Progenitor cell of endocrine pancreas (in vitro differentiated cells): ENCODE measurements at regions not wholly inside any gene's neighbourhood (a gene's known extent, or its start where the extent isn't known, plus 50 kb on each side); places are given as distances from the start of the nearest gene placed in this dataset.

Experiments used
- DNase-seq: peaks from one replicate; pipeline ENCODE4 v3.0.0; 2021; ENCODE audit warnings: low spot score; ENCODE audit not compliant: unreplicated experiment
- H3K27ac Mint-ChIP-seq: 2 replicates; pipeline ENCODE4 v1.8.0; 2021; ENCODE audit warnings: mild to moderate bottlenecking, moderate library complexity, mixed read lengths
- H3K27me3 Mint-ChIP-seq: 2 replicates; pipeline ENCODE4 v1.8.0; 2021; ENCODE audit warnings: mixed read lengths
- H3K36me3 Mint-ChIP-seq: 2 replicates; pipeline ENCODE4 v1.8.0; 2022; ENCODE audit warnings: mixed read lengths; ENCODE audit not compliant: insufficient read depth
- H3K4me1 Mint-ChIP-seq: 2 replicates; pipeline ENCODE4 v1.8.0; 2021; ENCODE audit warnings: low read depth, mixed read lengths
- H3K4me3 Mint-ChIP-seq: 2 replicates; pipeline ENCODE4 v1.8.0; 2021; ENCODE audit warnings: low read depth, mild to moderate bottlenecking, moderate library complexity, mixed read lengths
- H3K9me3 Mint-ChIP-seq: 2 replicates; pipeline ENCODE4 v1.8.0; 2021; ENCODE audit warnings: low read depth, mixed read lengths
- TF ChIP-seq, protein P1 (sequence below): fragments of 200-600 bp; sonication (generic); IDR thresholded peaks from one replicate; pipeline ENCODE4 v1.5.0; 2021; ENCODE audit warnings: antibody characterized with exemption, mild to moderate bottlenecking; ENCODE audit not compliant: unreplicated experiment

DNA sequence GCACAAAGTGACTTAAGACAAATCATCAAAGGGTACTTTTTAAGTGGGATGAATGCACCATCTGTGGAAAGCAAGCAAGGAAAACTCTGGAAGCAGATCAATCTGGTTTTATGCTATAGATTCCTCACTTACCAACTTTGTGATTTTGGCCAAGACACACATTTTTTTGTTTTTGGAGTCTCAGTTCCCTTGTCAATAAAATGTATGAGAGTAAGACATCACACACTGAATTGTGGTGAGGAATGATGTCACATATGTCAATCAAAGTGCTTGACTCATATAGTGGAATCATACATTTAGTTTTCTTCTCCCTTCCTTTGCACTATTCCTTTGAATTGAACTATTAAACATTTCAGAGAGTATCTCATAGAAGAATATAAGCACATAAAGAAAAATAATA lies 620.5 kb upstream of the CITED2 start:
- no peak for DNase-seq
- H3K27me3 Mint-ChIP-seq, result no peaks in the 10 kb centered on the region
- TF ChIP-seq, protein P1, sequence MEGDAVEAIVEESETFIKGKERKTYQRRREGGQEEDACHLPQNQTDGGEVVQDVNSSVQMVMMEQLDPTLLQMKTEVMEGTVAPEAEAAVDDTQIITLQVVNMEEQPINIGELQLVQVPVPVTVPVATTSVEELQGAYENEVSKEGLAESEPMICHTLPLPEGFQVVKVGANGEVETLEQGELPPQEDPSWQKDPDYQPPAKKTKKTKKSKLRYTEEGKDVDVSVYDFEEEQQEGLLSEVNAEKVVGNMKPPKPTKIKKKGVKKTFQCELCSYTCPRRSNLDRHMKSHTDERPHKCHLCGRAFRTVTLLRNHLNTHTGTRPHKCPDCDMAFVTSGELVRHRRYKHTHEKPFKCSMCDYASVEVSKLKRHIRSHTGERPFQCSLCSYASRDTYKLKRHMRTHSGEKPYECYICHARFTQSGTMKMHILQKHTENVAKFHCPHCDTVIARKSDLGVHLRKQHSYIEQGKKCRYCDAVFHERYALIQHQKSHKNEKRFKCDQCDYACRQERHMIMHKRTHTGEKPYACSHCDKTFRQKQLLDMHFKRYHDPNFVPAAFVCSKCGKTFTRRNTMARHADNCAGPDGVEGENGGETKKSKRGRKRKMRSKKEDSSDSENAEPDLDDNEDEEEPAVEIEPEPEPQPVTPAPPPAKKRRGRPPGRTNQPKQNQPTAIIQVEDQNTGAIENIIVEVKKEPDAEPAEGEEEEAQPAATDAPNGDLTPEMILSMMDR, result no peak
- no peak overlapping the region for H3K27ac Mint-ChIP-seq
- H3K4me3 Mint-ChIP-seq, result no peak overlapping the region
- no peaks in the 10 kb centered on the region for H3K36me3 Mint-ChIP-seq
- peaks cover 18% of the 10 kb centered on the region for H3K4me1 Mint-ChIP-seq
- H3K9me3 Mint-ChIP-seq, result peaks cover 4% of the 10 kb centered on the region

DNA sequence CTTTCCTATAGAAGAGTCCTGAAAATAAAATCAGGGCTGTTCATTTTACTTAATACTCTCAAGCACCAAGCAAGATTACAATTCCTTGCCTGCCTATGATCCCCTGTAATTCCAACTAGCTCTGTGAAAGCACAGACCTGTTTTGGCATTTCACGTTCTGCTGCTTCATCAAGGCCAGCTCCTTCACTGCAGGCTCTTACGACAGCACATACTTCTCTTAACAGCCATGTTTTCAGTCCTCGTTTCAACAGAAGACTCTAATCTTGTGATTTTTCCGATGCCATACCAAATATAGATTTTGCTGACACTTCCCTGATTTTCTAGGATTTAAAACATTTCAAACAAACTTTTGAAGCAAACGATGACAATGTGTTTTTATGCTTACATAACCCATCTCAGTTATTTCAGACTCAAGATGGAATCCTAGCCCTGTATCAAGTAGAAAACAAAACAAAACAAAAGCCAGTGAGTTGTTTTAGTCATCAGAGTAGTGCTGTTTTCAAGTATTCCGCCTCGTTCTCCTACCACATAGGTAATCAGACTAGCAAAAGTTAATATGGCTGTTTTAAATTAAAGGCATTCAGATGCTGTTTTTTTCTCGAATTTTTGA lies 616.5 kb upstream of the CITED2 start:
- peaks cover 4% of the 10 kb centered on the region for H3K9me3 Mint-ChIP-seq
- TF ChIP-seq, protein P1, result no peak
- no peak overlapping the region for H3K4me3 Mint-ChIP-seq
- H3K4me1 Mint-ChIP-seq, result peaks cover 20% of the 10 kb centered on the region
- DNase-seq, result no peak
- H3K27me3 Mint-ChIP-seq, result no peaks in the 10 kb centered on the region
- peak overlapping the region; percentile 22 for H3K27ac Mint-ChIP-seq
- no peaks in the 10 kb centered on the region for H3K36me3 Mint-ChIP-seq

DNA sequence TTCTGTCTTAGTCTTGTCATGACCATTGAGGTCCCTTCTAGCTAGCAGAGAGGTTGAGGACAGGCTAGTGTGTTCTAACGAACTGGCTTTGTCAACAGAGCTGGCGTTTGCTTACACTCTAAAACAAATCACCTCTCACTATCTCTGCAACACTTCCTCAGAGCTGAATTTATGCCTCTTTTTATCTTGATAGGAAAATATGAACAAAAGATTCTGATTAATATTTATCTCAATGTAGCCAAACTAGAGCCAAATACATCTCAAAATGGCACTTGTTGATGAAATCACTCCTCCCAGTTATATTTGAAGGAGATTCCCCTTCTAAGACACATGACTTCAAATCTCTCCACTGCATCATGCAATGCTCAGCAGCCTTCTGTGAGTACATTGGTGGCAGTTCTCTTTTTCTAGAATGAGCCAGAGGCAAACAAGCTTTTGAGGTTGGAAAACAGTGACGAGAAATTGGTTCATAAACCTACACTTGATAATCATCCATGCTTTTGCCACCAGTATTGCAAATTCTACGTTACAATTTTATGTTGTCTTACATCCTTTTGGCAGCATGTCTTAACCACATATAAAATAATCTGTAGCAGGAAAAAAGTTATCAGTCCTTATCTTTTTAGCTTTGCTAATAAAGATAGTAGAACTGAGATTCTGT lies 615.7 kb upstream of the CITED2 start:
- Mint-ChIP-seq H3K27ac (peak overlapping the region; percentile 4), H3K4me3 (no peak overlapping the region), H3K4me1 (peaks cover 20% of the 10 kb centered on the region), H3K9me3 (peaks cover 4% of the 10 kb centered on the region), H3K36me3 (no peaks in the 10 kb centered on the region), H3K27me3 (no peaks in the 10 kb centered on the region)
- TF ChIP-seq, protein P1, result no peak
- no peak for DNase-seq

DNA sequence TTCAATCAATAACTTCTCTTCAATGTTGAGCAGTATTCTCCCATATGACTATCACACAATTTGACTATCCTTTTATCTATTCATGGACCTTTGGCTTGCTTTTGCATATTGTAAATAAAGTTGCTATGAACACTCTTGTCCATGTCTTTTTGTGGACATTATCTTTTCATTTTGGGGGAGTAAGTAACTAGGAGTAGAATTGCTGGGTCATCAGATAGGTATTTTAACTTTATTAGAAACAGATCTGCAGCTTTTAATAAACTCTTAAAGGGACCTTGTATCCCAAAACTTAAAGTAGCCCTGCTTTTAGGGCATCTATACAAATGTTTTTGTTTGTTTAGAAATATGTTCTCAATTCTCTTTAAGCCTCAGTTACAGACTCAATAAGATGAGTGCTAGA lies 614.2 kb upstream of the CITED2 start:
- Mint-ChIP-seq H3K9me3 (peaks cover 3% of the 10 kb centered on the region), H3K4me3 (no peak overlapping the region), H3K4me1 (peaks cover 24% of the 10 kb centered on the region), H3K36me3 (no peaks in the 10 kb centered on the region), H3K27ac (no peak overlapping the region), H3K27me3 (no peaks in the 10 kb centered on the region)
- TF ChIP-seq, protein P1, result no peak
- no peak for DNase-seq

DNA sequence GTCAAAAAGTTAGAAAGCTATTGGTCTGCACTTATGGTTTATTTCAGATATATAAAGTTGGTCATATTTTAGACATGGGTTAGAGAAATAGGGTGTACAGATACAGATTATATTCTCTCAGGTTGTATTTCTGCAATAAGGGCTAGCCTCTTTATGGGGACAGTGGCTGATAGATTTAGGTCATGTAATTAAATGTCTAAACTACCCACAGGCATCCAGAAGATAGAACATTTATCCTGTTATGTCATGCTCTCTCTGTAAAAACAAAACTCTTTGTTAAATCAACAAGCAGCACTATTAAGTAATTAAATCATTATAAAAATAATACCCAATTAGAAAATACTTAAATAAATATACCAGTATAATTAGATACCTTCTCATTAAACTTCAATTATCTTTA lies 612.6 kb upstream of the CITED2 start:
- Mint-ChIP-seq H3K27ac (no peak overlapping the region), H3K36me3 (no peaks in the 10 kb centered on the region), H3K4me1 (peaks cover 35% of the 10 kb centered on the region), H3K27me3 (no peaks in the 10 kb centered on the region), H3K9me3 (no peaks in the 10 kb centered on the region), H3K4me3 (no peak overlapping the region)
- DNase-seq, result no peak
- TF ChIP-seq, protein P1, result no peak
